HG02571 (cell line): ENCODE measurements at regions not wholly inside any gene's neighbourhood (a gene's known extent, or its start where the extent isn't known, plus 50 kb on each side); places are given as distances from the start of the nearest gene placed in this dataset.

Experiments used
- ATAC-seq: cut with Tn5 transposase; IDR thresholded peaks from one replicate; pipeline ENCODE4 v1.9.1; 2021; ENCODE audit warnings: mild to moderate bottlenecking, moderate library complexity; ENCODE audit not compliant: unreplicated experiment

DNA sequence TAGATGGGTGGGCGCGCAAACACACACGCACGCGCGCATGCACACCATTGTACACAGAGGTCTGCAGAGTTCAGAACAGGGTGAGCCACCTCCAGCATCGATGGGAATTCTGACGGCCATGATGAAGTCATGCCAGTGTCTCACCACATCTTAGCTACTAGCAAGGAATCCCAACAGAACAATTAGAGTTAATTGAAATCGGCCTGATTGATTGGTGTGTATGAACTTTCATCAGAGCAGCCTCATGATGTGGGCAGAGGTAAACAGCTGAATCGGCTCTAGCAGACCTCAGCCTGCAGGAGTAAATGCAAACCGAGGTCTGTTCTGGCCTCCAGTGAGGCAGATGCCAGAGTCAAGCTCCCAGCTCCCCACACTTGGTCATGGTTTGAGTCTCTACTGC lies 200.6 kb downstream of the CBLN1 start:
- ATAC-seq: no peak

DNA sequence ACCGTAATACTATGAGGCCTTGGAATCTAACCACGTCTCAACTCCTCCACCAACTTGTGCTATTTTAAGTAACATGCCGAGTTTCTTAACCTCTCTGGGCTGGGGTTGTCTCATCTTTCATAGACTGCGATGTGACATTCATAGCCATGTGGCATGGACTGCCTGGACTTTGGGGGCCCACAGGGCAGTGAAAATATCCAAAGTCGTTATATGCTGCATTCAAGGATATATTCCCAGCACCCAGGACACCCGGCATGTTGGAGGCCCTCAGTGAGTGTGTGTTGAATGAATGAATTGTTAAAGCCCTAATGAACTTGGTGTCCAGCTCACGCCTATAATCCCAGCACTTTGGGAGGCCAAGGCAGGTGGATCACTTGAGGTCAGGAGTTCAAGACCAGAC lies 203.1 kb downstream of the CBLN1 start:
- ATAC-seq: no peak

DNA sequence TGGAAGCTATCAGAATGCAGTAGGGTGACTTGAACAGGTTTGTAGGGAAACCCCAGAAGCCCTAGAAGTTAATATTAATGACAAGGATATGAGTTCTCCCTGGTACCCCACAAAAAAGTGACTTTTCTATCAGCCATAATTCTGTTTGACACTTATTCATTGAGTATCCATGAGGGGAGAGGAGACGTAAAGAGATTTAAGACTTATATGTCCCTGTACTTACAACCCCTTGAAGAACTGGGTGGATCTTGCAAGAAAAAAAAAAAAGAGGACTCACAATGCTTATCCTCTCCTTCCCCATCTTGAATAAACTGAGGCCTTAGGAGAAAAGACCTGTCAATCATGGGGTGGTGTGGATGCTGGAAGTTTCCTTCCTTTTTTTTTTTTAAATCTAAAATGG lies 203.5 kb downstream of the CBLN1 start:
- ATAC-seq: no peak

DNA sequence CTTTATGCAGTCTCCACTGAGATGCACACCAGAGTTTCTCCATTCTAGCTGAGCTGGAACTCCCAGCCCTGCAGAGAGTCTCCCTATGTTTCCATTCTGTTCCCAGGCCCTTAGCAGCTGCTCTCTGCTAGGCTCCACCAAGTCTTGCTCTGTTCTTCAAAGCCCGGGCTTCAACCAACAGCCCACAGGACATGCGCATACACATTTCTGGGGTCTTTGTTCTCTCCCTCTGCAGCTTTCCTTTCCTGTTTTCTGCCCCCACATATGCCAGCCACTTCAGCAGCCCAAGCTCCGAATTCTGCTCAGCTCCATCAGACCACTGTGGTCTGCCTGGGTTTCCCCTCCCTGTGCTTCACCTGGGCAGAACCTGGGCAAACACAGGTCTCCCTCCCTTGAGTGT lies 205.9 kb downstream of the CBLN1 start:
- no peak for ATAC-seq

DNA sequence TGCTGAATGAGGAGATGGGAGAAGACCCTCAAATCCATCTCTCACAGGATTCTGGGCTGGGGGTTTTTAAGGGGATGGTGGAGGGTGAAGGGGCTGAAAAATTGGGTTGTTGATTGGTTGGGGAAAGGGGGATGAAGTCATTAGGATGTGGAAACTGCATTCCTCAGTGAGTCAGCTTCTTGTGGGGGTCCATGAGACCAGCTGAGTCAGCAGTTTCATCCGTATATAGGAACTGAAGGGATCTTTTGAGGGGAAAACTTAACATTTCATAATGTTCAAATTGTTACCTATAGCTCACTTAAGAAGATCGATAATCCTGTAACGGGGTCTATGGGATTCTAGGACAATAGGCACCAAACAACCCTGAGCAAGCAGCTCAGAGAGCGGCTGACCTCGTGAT lies 213.4 kb downstream of the CBLN1 start:
- ATAC-seq: no peak

DNA sequence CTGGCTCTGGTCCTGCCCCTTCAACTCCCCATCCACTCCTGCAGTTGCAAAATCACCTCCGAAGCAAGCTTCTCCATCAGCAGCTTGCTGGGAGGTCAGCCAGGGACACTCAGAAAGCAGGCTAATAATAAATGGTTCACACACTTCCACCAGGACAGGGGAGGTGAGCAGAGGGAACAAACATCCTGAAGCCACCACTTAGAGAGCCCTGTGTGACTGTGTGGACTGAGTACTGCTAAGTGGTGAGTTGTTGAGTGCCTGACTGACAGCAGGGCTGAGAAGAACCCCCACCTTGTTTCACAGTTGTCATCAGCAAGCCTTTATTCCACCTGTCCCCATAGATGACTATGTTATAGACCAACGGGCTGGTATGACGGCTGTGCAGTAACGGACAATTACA lies 213.9 kb downstream of the CBLN1 start:
- no peak for ATAC-seq

DNA sequence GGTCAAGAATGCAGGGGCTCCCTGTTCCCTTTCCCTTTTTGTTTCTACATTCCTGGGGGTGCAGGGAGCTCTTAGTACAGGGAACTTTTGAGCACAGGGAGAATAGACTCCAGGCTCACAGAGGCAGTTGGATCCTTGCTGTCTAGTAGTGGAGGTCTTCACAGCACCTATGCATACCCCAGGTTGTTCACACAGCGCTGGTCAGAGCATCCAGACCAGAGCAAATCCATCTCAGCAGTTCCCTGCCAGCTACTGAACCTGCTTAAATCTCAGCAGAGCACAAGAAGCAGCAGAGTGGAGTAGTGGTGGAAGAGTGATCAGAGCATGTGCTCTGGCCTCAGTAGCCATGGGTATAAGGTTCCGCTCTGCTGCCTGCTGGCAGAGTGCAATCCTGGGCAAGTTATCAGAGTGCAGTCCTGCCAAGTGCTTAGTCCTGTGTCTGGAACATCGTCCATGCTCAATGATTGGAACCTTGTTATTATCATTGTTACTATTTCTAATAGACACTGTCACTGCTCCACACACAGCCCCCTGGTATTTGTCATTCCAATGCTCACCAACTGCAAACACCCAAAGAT lies 220.4 kb downstream of the CBLN1 start:
- no peak for ATAC-seq

DNA sequence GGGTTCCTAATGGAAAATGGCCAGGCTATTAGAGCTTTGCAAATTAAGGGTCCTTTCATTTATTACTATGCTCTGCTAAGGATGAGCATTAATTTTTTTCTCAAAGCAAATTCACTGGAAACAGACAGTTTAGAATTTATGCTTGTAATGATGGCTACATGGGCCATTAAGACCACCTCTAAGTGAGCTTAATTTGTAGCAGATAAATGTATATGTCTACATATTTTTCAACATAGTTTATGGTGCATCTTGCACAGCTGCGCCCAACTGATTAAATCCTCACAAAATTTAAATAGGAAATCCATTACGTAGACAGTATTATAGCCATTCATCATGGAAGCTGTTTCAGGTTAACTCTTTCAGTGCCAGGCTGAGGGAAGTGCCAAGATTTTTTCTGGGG lies 220.9 kb downstream of the CBLN1 start:
- ATAC-seq: no peak

DNA sequence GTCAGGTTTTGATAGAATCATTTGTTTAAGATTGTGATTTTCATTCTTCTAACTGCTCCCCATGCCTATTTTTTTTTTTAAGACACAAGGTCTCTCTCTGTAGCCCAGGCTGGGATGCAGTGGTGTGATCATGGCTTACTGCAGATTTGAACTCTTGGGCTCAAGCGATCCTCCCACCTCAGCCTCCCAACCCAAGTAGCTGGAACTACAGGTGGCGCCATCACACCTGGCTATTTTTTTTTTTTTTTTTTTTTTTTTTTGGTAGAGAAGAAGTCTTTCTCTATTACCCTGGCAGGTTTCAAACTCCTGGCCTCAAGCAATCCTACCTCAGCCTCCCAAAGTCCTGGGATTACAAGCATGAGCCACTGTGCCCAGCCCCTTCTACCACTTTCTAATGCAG lies 223.3 kb downstream of the CBLN1 start:
- ATAC-seq: no peak

DNA sequence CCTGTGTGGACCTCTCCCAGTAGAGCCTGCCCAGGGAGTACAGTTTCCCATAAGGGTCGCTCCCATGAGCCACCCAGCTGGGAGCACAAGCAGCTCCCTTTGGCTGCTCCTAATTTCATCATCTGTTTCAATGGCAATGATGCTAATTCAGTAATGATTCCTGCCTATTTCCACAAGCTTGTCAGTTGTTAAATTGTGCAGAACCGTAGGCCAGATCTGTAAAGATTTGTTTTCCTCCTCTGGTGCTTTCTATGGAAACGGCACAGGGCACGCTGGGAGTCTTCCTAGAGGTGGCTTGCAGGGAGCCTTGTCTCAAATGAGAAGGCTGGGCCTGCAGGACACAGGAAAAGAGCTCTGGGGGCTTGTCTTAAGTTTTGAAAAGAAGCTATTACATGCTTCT lies 223.7 kb downstream of the CBLN1 start:
- ATAC-seq: no peak

DNA sequence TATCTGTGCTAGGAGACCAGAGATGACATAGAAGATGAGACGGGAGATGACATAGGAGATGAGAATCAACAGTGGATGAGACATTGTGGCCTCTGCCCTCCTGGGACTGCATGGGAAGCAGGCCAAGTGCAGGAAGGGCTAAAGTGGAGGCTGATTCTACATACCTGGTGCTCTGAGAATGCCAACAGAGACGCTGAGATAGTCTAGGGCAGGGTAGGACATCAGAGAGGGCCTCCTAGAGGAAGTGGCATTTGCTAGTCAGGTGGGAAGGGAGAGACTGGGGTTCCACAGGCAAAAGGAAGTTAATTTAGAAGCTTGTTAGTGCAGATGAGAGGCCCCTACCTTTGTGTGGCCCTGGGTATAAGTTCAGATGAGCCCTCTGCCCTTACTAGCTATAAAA lies 224.2 kb downstream of the CBLN1 start:
- ATAC-seq: no peak

DNA sequence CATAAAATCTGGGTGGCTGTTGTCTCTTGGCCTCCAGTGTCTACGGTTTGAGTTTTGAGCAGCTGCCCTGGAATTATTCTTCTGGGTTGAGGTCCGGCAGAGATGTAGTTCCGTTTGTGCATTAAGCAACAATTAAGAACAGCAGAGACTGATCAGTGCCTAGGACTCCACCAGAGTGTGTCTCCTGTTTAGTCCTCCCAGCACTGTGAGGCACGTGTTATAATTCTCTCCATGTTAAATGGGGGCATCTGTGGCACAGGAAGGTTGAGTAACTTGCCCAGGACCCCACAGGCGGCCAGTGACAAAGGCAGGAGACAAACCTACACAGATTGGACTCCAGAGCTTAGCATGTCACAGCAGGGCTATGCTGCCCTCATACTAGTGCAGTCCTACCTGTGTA lies 225.1 kb downstream of the CBLN1 start:
- ATAC-seq: no peak

DNA sequence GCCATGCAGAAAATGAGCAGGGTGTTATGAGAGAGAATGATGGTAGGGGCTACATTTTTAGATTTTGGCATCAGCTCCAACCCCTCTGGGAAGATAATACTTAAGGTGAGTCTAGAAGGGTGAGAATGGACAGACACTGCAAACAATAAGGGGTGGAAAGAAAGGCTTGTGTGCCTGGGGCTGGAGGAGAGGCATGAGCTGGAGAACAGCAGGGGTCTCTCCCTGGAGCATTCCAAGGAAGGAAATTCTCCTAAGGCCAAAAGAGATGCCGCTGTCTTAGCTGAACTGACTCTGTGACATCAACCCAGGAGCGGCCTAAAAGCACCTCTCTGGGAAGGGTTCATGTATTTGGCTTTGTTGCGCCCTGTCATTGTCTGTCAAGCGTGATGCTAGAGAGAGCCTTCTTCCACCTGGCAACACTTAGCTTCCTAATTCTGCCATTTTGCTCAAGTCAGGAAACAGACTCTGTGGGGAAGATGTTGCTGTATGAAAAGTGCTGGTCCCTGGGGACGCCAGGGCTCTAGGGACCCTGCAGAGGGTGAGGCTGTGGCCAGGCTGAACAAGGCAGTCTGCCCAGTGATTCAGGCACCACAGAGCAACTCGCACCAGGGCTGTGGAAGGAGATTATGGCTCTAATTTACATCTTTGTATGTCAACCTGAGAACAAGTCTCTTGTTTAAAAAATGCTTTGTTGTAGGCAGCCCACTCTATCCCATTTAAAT lies 225.7 kb downstream of the CBLN1 start:
- no peak for ATAC-seq

DNA sequence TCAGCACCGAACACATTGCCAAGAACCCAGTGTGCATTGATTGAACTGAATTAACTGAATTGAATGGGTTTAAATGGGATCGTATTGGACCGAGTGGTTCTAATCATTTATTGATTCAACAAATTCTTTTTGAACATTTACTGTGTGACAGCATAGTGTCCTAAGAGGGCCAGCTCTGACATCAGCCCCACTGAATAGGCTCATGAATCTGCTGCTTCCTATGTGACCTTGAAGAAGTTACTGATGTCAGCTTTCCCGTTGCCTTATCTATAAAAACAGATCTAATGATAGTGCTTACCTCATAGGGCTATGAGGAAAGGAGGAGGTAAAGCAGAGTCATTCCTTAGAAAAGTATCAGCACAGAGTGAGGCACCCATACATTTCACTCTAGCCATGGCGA lies 226.3 kb downstream of the CBLN1 start:
- no peak for ATAC-seq

DNA sequence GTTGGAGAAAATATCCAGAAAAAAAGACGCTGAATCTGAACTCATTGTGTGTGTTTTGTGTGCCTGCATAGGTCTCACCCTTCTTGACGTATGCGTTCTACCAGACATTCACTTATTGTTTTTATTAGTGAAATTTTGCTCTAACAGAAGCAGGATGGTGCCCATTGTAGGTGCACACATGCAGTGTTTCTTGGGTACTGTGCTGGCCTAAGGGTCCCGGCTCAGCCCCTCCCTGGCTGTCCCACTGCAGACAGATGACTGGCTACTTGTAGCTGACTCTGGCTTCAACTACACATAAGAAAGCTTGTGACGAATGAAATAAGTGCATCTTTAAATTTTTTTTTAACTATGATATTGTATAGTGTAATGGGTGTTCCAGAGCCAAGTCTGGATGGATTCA lies 227.0 kb downstream of the CBLN1 start:
- ATAC-seq: no peak

DNA sequence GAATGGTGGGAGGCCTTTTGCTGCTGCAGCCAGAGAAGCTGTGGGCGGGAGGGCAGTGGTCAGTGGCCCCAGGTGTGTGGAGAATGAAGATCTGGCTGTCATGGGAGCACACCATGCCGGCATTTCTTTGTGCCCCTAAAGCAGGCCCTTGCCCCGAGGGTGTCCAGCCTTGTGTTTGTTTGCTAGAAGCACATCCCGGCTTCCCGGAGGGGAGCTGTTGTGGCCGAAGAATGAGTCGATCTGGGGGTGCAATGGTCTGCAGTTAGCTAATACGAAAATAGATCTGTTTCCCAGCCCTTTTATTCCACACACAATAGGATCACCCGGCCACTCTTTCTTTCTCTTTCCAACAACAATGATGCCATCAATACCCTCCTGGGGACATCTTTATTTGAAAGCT lies 228.8 kb downstream of the CBLN1 start:
- ATAC-seq: no peak

DNA sequence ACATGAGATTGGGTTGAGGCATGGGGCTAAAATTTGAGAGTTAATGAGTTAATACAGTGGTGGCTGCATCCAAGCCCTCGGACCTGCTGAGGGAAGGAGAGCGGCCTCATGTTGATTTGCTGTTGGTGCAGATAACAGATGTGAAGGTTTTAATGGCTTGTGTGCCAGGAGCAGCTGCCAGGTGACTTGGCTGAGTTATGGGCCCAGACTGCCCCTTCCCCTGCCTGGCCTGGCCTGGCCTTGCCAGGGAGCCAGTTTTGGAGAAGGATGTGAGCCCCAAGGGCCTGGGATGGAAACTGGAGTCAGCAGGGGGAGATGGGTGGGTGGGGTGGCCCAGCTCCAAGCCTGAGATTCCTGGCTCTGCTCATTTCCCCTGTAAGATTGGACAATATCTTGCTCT lies 230.1 kb downstream of the CBLN1 start:
- no peak for ATAC-seq

DNA sequence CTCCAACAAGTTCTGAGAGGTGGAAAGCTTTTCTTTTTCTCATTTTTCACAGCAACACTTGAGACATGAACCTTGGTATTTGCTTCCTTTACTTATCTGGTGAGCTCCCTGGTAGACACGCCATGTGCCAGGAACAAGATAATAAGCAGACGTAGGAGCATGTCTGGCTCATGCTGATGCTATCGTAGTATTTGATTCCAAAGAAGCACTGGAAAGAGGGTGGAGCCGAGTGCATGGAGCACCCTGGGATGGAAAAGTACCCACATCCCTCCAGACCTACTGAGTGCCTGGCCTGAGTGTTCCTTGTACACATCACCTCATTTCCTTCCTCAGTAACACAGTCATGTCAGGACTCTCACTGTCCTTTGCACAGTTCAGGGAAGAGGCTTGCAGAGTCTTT lies 231.0 kb downstream of the CBLN1 start:
- no peak for ATAC-seq

DNA sequence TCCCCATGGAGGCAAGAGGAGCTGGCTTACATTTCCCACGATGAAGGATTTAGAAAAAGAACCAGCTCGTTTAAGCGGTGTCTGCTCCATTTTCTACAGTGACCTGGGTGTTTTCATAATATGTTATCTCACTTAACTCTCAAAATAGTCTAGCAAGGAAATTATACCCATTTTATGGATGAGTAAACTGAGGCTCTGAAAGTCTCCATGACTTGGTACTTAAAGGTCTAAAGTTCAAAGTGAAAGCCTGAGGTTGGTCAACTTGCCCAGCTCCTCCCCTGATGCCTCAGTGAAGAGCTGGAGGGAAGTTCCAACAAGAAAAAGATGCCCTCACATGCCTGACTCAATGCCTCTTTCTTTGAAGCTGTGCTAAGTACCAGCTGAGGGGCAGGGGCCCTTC lies 232.0 kb downstream of the CBLN1 start:
- ATAC-seq: no peak

DNA sequence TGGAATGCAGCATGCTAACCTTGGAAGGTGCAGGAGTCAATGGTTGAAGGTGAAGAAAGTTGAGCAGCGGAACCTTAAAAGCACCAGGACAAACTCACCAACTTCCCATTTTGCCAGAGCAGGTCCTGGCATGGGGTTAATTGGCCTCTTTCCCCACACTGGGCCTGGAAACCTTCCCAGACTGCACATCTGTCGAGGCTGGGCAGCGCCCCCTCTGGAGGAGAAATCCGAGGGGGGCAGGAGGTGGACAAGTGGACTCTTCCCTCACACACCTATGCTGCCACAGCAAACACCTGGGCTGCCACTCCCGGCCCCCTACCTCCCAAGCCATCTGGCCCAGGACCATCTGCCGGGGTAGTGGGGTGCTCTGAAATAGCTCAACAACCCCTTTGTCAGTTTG lies 232.4 kb downstream of the CBLN1 start:
- ATAC-seq: no peak

DNA sequence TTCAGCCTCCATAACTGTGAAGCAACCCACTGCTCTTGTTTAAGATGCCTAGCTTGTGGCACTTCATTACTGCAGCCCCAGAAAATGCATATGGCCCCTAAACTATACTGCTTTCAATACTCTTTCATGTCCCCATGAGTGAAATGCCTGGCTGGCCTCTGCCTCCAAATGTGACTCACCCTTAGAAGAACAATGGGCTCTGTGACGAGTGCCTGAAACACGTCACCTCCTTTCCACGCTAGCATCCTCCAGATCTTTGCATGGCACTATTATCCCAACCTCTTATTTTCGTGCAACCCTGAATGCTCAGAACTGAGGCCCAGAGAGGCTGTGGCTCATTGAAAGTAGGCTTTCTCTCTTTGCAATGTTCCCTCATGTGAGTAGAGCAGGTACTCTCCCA lies 233.1 kb downstream of the CBLN1 start:
- ATAC-seq: no peak

DNA sequence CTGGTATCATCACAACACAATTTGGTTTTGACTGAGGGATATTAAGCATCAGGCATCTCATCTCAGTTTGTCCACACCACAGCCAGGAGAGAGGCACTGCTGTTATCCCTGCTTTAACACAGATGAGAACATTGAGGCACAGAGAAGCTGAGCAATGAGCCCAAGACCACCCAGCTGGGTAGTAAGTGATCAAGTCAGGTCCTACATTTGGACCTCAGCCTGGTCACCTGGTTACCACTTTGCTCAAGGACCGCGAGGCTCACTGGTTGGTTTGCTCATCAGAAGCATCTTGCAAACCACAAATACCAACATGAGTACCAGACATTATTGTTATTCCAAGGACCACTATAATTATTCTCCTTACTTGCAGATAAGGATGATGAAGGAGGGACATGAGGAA lies 245.5 kb downstream of the CBLN1 start:
- ATAC-seq: no peak

DNA sequence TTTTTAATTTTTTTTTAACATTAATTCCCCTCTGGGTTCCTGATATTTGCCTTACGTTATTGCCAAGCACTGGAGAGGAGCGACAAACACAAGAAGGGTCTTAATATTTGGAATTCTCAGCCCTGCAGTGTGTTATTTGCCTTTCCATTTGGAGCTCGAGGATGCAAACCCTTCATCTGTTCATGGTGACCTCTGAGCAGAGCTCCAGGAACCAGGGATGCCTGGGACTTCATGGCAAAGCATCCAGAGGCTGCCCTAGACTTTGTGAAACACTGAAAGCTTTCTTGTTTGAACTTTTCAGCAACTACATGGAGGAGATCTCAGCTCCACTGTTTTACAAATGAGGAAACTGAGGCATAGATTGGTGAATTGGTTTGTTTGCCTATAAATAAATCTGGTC lies 254.2 kb downstream of the CBLN1 start:
- no peak for ATAC-seq
